DOHH2 (cell line): ENCODE measurements at regions not wholly inside any gene's neighbourhood (a gene's known extent, or its start where the extent isn't known, plus 50 kb on each side); places are given as distances from the start of the nearest gene placed in this dataset.

Experiments
- EZH2phosphoT487 ChIP-seq: fragments of 200-600 bp; sonication (generic); IDR thresholded peaks from 2 replicates; pipeline ENCODE4 v1.6.1; 2017; ENCODE audit warnings: borderline replicate concordance, mild to moderate bottlenecking, antibody characterized with exemption, low read length, moderate library complexity, mixed read lengths
- TF ChIP-seq, protein P1 (sequence below): fragments of 200-600 bp; sonication (generic); IDR thresholded peaks from one replicate; pipeline ENCODE4 v1.5.1; 2014; ENCODE audit warnings: antibody characterized with exemption, mild to moderate bottlenecking, low read depth, low read length; ENCODE audit not compliant: poor library complexity, severe bottlenecking

DNA sequence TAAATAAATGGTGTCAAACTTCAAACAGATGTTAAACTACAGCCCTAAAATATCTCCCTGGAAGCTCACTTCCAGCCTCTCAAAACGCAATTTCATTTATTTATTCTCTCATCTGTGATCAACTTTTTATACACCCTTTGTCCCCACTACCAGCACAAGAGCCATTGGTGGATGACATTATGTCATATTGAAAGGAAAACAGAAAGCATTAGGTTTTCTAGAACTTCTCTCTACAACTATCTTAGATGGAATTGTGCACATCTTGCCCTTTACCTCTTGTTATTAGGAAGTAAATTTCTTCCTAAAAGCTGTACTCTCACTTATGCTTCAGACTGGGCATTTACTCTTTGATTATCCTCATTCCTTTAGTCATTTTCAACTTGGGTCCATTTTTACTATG lies 771.2 kb upstream of the GJE1 start:
- TF ChIP-seq, protein P1, sequence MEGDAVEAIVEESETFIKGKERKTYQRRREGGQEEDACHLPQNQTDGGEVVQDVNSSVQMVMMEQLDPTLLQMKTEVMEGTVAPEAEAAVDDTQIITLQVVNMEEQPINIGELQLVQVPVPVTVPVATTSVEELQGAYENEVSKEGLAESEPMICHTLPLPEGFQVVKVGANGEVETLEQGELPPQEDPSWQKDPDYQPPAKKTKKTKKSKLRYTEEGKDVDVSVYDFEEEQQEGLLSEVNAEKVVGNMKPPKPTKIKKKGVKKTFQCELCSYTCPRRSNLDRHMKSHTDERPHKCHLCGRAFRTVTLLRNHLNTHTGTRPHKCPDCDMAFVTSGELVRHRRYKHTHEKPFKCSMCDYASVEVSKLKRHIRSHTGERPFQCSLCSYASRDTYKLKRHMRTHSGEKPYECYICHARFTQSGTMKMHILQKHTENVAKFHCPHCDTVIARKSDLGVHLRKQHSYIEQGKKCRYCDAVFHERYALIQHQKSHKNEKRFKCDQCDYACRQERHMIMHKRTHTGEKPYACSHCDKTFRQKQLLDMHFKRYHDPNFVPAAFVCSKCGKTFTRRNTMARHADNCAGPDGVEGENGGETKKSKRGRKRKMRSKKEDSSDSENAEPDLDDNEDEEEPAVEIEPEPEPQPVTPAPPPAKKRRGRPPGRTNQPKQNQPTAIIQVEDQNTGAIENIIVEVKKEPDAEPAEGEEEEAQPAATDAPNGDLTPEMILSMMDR, result no peak
- TF ChIP-seq EZH2phosphoT487, result no peak
